Pancreas (tissue), 10 donors: ENCODE measurements at regions not wholly inside any gene's neighbourhood (a gene's known extent, or its start where the extent isn't known, plus 50 kb on each side); places are given as distances from the start of the nearest gene placed in this dataset.

ENCODE experiments used
- ATAC-seq, 4 donors: fragments of 200-7000 bp; cut with Tn5 transposase; one replicate each; pipeline versions ENCODE4 v1.8.0 to v1.9.1; 2020; ENCODE audit warnings: mild to moderate bottlenecking in 4 of 4, moderate library complexity in 4 of 4
- DNase-seq, 6 donors: peaks; one replicate each; pipeline ENCODE4 v3.0.0-alpha.2; 2020
- FAIRE-seq: peaks from 2 replicates; lab custom pipeline; 2012; peaks lifted over from hg19 to GRCh38; lab: Jason Lieb, UNC
- H3K27ac ChIP-seq, 4 donors: fragments of 200-600 bp; sonication (generic); 1 replicate in 3 of 4; 2 replicates in 1 of 4; pipeline versions ENCODE4 v1.5.0 to v1.8.0; 2020
- H3K27me3 ChIP-seq, 4 donors: fragments of 200-600 bp; one replicate each; pipeline ENCODE4 v1.8.0; 2021
- H3K36me3 ChIP-seq, 3 donors: fragments of 200-600 bp; sonication (generic) in 1 of 3; one replicate each; pipeline versions ENCODE4 v1.5.0 to v1.8.0; 2020 to 2021
- H3K4me1 ChIP-seq, 3 donors: fragments of 200-600 bp; one replicate each; pipeline ENCODE4 v1.8.0; 2021
- H3K4me3 ChIP-seq, 4 donors: fragments of 200-600 bp; sonication (generic) in 2 of 4; one replicate each; pipeline versions ENCODE4 v1.5.0 to v1.8.0; 2020 to 2021
- H3K9me3 ChIP-seq, 4 donors: fragments of 200-600 bp; one replicate each; pipeline ENCODE4 v1.8.0; 2021
- CTCF ChIP-seq, 4 donors: fragments of 200-600 bp; sonication (generic) in 3 of 4; IDR thresholded peaks; one replicate each; pipeline versions ENCODE4 v1.5.0 to v1.8.0; 2021; ENCODE audit warnings: antibody characterized with exemption in 4 of 4
- WGBS, 2 donors: extraction: QIAGEN DNeasy Blood & Tissue Kit; methylation state at CpG; one replicate each; pipeline ENCODE4 v1.1.7; 2013; 5-methylcytosine and 5-hydroxymethylcytosine counted together
- intact Hi-C, 3 donors: fragments of 100-400 bp; cut with DNase I; formaldehyde crosslinking; loops; one replicate each; pipeline versions ENCODE4 v1.11.1 to v1.14.2; 2022
- donor health status: healthy with polysubstance abuse.
- donor health status: DM: no; HTN: no; CAD: no; lungs with moderate emphysema.
- donor health status: DM: no; HTN: no; CAD: no.
- donor health status: control.
- donor health status: control.
- donor health status: Bipolar disorder and iron deficiency.
- donor health status: DM: yes; HTN: yes; CAD: no.
- donor health status: DM: no; HTN: no; CAD: no.
- donor health status: DM: no; HTN: no; CAD: no.
- donor health status: DM: yes; HTN: yes; CAD: no.

- FAIRE-seq (no peak), ATAC-seq (no peak), DNase-seq (no peak)
- intact Hi-C loops = no loop called here
- Histone ChIP-seq H3K27me3 (no peaks in the 10 kb centered on the region), H3K4me3 (no peak overlapping the region), H3K27ac (no peak overlapping the region), H3K9me3 (no peaks in the 10 kb centered on the region), H3K4me1 (no peaks in the 10 kb centered on the region), H3K36me3 (no peaks in the 10 kb centered on the region)
- 64 to 67% methylated on average over 6 of the region's 6 CpGs for WGBS, 2 donors
- no peak for TF ChIP-seq CTCF (IDR thresholded peaks at IDR 0.05)
These were observed 106.4 kb upstream of the EFNA5 start for GRCh38 chr5:107776922-107777740.

- intact Hi-C loops = no loop called here
- H3K27ac ChIP-seq = no peak overlapping the region
- WGBS, 2 donors = 63% methylated on average over 3 of the region's 3 CpGs
- DNase-seq (no peak), ATAC-seq (no peak), FAIRE-seq (no peak)
- no peaks in the 10 kb centered on the region for H3K36me3 ChIP-seq
- H3K4me3 ChIP-seq = no peak overlapping the region
- H3K4me1 ChIP-seq = no peaks in the 10 kb centered on the region
- H3K9me3 ChIP-seq = no peaks in the 10 kb centered on the region
- TF ChIP-seq CTCF (IDR thresholded peaks at IDR 0.05) = no peak
- no peaks in the 10 kb centered on the region for H3K27me3 ChIP-seq
These were observed 105.8 kb upstream of the EFNA5 start for GRCh38 chr5:107776506-107776905.

GRCh38 chr5:107774316-107774715, 103.6 kb upstream of the EFNA5 start:
- FAIRE-seq (no peak), DNase-seq (no peak), ATAC-seq (no peak)
- Histone ChIP-seq H3K9me3 (no peaks in the 10 kb centered on the region), H3K27ac (no peak overlapping the region), H3K4me3 (no peak overlapping the region), H3K36me3 (no peaks in the 10 kb centered on the region), H3K4me1 (no peaks in the 10 kb centered on the region), H3K27me3 (no peaks in the 10 kb centered on the region)
- TF ChIP-seq CTCF (IDR thresholded peaks at IDR 0.05) = no peak
- intact Hi-C loops = no loop called here
- 58 to 70% methylated on average over 2 of the region's 2 CpGs for WGBS, 2 donors

- no peaks in the 10 kb centered on the region for H3K27me3 ChIP-seq
- H3K4me3 ChIP-seq = no peak overlapping the region
- TF ChIP-seq CTCF (IDR thresholded peaks at IDR 0.05) = no peak
- FAIRE-seq (no peak), DNase-seq (no peak), ATAC-seq (no peak)
- WGBS, 2 donors = 63 to 80% methylated on average over 1 of the region's 1 CpG
- H3K36me3 ChIP-seq = no peaks in the 10 kb centered on the region
- no peak overlapping the region for H3K27ac ChIP-seq
- H3K9me3 ChIP-seq = no peaks in the 10 kb centered on the region
- intact Hi-C loops = no loop called here
- H3K4me1 ChIP-seq = no peaks in the 10 kb centered on the region
These were observed 102.7 kb upstream of the EFNA5 start for GRCh38 chr5:107773479-107773878.
